HG02759 (cell line): ENCODE measurements at regions not wholly inside any gene's neighbourhood (a gene's known extent, or its start where the extent isn't known, plus 50 kb on each side); places are given as distances from the start of the nearest gene placed in this dataset.
"Not testable (repeated sequence)": the region's sequence is repeated elsewhere in the genome, so short reads cannot be mapped to it uniquely, and the experiment has no call there.

Experiments used
- ATAC-seq: cut with Tn5 transposase; IDR thresholded peaks from one replicate; pipeline ENCODE4 v1.9.1; 2021; ENCODE audit warnings: mild to moderate bottlenecking, moderate library complexity; ENCODE audit not compliant: unreplicated experiment

DNA sequence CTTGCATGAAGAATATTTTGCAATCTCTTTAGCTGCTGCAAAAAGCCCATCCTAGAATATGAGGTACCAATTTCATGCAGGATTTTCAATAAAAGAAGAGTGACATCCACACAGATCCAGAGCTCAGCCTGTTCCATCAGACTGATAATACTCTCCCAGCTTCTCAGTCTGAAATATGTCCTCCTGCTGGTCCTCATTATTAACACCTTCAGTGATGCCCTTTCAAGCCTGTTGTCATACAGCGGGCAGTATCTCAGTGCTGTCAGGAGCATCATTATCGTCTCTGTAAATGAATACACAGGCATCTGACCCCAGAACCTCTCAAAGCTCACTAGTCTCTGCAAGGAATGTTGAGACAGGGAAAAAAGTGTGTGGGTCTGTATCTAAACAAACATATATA, 1387.8 kb downstream of the OTOL1 start:
- no peak for ATAC-seq

DNA sequence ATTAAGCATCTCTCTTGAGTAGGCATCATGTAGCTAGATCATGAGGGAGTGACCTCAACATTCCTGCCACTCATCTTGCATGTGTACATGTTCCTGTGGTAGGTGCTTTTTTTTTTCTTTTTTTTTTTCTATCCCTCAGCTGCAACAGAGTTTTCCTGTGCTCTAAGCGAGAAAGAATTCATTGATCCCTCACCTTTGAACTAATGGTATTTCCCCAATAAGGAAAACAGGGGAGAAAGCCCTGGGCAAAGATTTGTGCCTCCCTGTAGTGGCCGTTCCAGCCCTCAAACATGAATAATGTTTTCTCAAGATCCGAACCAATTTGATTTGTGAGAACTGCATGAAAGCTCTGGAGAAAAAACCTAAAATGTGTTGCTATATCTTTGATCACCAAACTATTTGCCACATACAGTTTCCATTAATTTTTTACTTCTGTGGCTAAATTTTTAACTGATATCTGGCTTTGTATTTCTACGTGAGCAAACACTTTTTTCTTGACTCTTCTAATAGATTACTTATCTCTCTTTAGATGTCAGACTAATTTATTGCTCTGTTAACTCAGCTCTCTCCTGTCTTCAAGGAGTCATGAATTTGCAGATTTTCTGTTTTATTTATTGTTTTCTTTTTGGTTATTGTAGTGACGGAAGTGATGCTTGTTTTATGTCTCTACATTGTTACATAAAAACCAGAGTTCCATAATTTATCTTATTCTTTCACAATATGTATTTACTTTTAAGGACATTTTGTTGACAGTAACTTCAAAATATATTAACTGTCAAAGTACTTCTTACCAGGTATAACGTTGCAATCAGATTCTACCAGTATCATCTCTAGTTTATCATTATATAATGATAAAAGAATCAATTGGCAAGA, 1396.5 kb downstream of the OTOL1 start:
- no peak for ATAC-seq

DNA sequence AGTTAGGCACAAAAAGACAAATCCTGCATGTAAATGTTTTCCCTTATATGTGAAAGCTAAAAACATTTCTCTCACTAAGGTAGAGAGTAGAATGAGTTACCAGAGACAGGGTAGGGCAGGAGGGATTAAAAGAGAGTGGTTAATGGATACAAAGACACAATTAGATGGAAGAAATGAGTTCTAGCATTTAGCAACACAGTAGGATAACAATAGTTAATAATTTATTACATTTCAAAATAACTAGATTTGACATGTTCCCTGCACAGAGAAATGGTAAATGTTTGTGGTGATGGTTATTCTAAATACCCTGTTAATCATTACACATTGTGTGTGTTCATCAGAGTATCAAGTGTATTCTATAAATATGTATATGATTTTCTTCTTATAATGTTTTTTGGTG, 1400.7 kb downstream of the OTOL1 start:
- ATAC-seq, result no peak

DNA sequence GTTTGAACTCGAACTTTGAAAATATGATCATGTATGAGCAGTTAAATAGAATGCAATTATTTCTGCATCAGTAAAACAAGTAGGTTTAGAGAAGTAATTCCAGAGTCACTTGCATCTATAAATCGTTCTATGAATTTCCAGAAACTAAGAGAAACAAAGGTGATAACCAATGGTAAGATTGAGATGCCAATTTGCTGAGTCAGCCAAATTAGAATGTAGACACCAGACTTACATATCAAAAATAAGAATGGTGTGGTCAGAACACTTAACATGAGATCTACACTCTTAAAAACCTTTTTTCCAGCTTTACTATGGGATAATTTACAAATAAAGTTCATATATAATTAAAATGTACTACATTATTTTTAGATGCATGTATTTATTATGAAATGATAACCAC, 1435.9 kb downstream of the OTOL1 start:
- ATAC-seq, result no peak

DNA sequence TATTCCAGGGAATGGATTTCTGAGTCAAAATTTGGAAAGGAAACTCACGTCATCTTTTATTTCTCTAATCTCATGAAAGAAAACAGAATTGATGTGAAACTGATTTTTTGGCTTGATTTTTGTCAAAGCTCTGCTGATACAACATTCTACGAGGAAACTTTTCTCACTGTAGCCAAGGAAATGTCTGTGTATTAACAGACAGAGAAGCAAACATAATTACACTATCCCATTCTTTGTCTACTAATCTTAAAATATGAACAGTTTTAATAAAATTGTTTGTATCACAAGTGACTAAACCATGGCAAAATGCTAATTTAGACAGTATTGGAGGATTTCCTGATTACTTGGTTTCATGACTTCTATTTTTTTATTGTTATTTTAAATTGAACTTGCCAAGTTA, 1437.0 kb downstream of the OTOL1 start:
- ATAC-seq, result no peak

DNA sequence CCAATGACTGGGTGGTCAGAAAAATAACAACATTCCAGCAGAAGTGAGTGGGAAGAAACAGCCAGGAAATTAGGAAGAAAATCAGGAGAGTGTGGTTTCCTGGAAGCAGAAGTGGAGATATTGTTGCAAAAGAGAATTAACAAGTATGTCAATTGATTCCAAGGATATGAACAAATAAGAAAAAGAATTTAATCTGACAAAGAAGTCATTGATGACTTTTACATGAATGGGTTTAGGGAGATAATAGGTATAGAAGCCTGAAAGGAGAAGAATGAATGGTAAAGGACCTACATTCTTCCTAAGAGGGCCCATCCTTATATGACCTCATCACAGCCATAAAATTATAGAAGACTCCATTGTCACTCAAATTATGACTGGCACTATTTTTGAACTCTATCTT, 1440.1 kb downstream of the OTOL1 start:
- no peak for ATAC-seq

DNA sequence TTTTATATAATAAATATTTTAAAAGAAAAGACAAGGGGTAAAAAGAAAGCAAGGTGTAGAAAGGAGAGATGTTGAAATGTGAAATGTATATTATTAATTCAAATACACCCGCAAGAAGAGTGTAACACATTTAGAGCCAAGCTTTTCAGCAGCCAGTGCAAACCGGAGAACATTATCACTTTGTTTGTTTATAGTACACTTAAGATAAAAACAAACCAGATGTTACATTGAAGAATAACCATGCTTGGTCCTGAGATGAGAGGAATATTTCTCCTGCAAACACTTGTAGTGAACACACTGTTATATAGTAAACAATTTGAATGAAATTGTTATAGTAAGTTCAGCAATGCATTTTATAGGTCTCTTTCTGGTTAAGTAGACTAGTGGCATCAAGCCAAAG, 1441.5 kb downstream of the OTOL1 start:
- no peak for ATAC-seq

DNA sequence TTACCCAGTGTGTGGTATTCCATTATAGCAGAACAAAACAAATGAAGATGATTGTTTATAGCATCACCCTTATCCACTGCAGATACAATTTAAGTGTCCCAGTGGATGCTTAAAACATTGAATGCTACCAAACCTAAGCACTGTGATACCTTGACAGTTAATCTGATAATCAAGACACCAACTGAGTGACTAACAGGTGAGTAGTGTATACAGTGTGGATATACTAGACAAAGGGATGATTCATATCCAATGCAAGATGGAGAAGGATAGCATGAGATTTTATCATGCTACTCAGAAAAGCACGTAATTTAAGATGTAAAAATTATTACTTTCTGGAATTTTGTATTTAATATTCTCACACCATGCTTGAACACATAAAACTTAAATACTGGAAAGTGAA, 1449.0 kb downstream of the OTOL1 start:
- ATAC-seq, result no peak

DNA sequence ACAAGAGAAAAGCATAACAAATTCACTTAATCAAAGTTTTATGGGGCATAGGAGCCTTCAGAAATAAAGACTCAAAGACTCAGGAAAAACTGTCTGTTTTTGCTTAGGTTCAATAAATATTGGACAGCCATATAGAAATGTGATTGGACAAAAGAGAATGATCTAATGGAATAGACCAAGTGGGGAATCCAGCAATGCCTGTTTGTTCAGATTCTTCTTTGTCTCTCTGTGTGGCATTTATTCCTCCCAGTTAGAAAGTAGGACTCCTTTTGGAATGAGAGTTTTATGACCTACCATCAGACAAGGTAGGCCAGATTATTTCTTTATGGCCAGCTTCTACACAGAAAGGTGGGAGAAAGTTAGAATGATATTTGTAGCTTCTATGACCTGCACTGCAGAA, 1460.1 kb downstream of the OTOL1 start:
- ATAC-seq, result no peak

DNA sequence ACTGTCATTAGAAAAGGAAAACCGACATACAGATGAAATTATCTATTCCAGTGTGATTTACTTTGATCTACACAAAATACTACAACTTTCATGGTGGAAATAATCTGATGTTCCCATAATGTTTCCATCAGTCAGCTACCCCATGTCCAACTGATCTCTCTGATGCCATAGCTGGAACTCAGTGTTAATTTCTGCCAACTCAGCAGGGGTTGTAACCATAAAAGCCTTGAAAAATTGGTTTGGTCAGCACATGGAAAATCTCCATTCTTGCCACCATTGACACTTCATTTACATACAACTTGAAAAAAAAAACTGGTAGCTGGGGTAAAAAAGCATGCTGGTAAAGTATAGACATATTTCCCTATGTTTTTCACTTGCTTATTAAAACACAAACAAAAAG, 1463.7 kb downstream of the OTOL1 start:
- ATAC-seq, result no peak

DNA sequence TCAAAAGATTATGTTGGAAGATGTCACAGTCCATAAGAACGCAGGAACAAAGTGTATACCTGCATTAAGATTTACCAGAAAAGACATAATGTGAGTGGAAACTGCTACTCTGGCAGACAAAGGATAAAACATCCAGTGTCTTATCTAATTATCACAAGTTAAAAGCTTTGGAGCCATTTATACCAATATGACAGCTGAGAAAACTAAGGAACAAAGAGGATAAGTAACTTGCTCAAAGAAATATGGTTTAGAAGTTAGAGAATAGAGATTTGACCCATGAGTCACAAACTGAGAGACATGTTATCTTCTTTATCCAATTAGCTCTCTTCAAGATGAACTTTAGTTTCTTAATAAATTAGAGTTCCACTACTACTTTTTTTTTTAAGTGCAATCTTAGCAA, 1473.7 kb downstream of the OTOL1 start:
- no peak for ATAC-seq

DNA sequence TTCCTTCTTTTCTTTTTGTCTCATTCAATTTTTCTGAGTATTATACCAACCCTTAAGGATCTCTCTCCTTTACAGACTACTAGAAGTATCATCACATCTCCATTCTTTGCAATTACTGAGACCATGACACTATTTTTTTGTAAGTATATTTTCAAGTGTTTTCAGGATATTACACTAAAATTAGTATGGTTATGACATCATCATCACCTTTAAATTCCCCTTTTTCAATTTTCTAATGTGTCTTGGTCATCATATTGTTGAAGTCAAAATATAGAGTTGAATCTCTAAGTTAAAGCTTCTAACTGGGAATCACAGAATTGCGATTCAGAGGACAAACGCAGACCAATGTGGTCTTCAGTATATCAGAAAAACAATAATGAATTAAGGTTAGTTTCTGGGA, 1475.1 kb downstream of the OTOL1 start:
- no peak for ATAC-seq

DNA sequence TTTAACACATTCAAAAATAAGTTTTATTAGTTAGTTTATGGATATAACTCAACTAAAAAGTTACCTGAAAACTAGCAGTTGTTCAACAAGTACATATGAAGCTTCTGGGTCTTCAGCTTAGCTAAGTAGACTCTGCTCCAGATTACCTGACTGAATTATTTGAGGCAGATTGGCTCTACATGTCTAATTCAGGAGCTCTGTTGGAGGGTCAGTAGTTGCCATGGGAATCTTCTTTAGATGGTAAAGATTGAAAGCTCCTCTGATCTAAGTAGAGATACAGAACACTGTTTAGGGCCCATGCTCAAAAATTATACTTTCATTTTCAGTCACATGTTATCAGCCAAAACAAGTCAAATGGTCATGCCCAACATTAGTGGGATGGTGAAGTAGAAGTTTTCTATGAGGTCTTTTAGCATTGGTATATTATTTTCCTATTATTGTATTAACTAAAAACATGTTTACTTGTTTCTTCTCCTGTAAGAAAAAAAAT, 1476.9 kb downstream of the OTOL1 start:
- ATAC-seq, result no peak

DNA sequence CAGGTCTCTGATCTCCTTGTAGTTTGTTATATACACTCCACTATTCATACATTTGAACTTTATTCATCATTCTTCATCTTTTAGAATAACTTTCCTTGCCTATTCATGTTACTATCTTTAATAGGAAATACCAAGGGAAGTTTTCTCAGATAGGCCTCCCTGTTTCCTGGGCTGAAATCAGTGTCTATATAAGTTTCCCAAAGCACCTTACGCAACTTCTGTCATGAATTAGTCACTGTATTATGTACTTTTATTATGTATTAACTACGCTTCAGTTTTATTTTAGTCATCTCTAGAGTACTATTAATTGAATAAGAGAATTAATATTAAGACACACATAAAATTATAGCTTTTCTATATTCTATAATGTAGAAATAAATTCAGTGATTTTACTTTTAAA, 1481.5 kb downstream of the OTOL1 start:
- no peak for ATAC-seq

DNA sequence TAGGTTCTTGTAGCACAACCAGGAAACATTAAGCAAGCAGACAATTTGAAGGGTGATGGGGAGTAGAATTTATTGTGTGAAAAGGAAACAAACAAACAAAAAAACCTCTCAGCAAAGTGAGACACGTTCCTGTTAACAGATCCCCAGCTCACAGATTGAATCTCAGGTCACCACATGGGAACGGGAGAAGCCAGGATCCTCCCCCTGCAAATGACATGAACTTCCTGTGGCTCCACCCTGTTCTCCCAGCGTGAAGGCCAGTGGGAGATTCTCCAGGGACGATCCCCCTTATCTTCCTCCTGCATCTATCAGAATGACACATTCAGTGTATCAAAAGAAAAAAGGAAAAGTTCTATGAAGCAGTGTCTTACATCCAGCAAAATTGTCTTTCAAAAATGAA, 1488.1 kb downstream of the OTOL1 start:
- no peak for ATAC-seq

DNA sequence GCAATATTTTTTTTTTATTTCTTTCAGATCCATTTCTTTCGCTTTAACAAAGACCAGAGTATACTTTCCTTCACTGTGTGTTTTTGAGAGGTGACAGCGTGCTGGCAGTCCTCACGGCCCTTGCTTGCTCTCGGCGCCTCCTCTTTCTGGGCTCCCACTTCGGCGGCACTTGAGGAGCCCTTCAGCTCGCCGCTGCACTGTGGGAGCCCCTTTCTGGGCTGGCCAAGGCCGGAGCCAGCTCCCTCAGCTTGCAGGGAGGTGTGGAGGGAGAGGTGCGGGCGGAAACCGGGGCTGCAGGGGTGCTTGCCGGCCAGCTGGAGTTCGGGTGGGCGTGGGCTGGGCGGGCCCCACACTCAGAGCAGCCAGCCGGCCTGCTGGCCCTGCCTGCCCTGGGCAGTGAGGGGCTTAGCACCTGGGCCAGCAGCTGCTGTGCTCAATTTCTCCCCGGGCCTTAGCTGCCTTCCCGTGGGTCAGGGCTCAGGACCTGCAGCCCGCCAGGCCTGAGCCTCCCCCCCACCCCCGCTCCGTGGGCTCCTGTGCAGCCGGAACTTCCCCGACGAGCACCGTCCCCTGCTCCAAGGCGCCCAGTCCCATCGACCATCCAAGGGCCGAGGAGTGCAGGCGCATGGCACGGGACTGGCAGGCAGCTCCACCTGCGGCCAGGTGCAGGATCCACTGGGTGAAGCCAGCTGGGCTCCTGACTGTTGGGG, 1490.6 kb downstream of the OTOL1 start:
- not testable (repeated sequence) for ATAC-seq

DNA sequence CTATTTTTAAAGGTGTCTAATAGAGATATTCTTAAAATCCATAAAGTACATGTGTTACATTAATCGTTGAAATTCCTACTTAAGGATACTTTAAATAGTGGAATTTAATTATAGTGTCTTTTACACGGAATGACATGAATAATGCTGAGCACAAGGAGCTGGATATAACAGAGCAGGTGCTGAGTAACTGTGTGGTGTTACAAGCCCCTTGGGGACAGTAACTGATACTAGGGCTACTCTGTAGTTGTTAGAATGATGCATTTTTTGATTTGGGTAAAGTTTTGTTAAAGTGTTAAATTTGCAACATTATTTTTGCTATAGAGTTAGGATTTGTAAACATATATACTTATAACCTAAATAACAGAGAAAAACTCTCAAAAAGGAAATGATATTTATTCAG, 1496.1 kb downstream of the OTOL1 start:
- ATAC-seq, result no peak

DNA sequence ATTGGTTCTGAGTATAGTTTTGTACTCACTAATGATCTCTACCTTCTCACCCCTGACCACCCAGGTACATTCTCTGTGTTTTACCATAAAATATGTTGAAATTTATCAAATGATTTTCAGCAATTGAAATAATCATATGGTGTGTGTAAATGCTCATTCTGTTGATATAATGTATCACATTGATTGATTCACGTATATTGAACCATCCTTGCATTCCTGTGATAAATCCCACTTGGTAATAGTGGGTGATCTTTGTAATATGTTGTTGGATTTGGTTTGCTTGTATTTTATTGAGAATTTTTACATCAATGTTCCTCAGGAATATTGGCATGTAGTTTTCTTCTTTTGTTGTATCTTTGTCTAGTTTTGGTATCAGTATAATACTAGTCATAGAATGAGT, 1497.6 kb downstream of the OTOL1 start:
- no peak for ATAC-seq

DNA sequence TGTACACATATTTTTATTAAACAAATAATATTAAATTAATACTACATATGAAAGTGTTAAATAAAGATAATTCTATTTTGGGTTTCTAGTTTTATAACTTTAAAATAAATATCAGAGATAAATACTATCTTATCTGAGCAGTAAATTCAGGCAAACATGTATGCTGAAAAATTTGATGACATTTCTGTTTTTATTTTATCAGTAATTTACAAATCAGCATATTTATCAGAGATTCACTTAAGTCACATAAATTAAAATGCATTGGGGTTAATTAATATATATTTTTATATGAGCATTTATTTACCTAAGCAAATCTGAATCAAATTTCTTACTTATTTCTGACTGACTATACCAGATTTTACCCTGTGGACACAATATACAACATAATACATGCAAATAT, 1499.8 kb downstream of the OTOL1 start:
- ATAC-seq, result no peak

DNA sequence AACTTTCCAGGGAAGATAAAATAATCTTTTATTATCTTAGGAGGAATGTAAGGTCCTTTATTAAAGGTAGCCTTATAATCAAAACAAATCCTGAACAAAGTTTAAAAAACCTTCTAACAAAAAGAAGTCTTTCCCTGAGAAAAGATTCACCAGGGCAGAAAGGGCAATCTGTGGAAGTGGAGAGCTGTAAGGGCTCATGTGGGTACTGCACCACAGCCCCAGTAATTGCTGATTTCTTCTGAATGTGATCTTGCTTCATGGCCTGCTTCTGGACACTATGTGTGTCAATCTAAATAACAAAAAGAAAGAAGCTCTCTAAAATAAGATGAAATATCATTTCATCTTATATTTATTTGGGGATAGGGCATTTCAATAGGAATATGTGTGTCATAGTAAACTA, 1501.6 kb downstream of the OTOL1 start:
- no peak for ATAC-seq

DNA sequence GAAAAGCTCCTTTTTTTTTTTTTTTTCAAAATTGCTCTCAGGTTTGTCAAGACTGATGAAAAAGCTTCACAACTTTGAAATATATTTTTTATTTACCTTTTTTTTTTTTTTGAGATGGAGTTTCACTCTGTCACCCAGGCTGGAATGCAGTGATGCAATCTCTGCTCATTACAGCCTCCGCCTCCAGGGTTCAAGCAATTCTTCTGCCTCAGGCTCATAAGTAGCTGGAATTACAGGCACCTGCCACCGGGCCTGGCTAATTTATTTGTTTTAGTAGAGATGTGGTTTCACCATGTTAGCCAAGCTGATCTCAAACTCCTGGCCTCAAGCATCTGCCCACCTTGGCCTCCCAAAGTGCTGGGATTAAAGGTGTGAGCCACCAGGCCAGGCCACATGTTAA, 1515.0 kb downstream of the OTOL1 start:
- ATAC-seq, result no peak

DNA sequence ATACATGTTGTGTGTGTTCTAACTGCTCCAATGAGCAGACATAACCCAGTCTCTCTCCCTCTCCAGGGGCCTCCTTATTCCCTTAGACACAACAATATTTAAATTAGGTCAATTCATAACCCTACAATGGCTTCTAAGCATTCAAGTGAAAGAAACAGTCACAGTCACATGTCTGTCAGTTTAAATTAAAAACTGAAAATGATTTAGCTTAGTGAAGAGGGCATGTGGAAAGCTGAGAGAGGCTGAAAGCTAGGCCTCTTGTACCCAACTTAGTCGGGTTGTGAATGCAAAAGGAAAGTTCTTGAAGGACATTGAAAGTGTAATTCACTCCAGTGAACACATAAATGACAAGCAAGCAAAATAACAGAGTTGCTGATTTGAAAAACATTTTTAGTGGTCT, 1519.6 kb downstream of the OTOL1 start:
- ATAC-seq, result no peak
